D721Med (cell line): ENCODE measurements at regions not wholly inside any gene's neighbourhood (a gene's known extent, or its start where the extent isn't known, plus 50 kb on each side); places are given as distances from the start of the nearest gene placed in this dataset.
"Not testable (repeated sequence)": the region's sequence is repeated elsewhere in the genome, so short reads cannot be mapped to it uniquely, and the experiment has no call there.

Source experiments
- DNase-seq: peaks from one replicate; pipeline ENCODE4 v3.0.0; 2011; ENCODE audit warnings: low spot score; ENCODE audit not compliant: insufficient read length
- FAIRE-seq: peaks from 2 replicates; lab custom pipeline; 2011; peaks lifted over from hg19 to GRCh38; lab: Jason Lieb, UNC
- CTCF ChIP-seq: IDR thresholded peaks from 2 replicates; pipeline ENCODE4 v1.5.1; 2012; ENCODE audit warnings: mild to moderate bottlenecking, control low read depth; ENCODE audit not compliant: insufficient read depth; ENCODE audit errors: missing control alignments

- DNase-seq (no peak), FAIRE-seq (no peak)
- no peak for TF ChIP-seq CTCF
Measured at GRCh38 chr3:66831931-66832330, 166.2 kb upstream of the KBTBD8 start.

GRCh38 chr3:66836363-66837152, 161.5 kb upstream of the KBTBD8 start:
- DNase-seq: no peak
- FAIRE-seq: no peak
- TF ChIP-seq CTCF: peak; percentile 32

- FAIRE-seq: no peak
- TF ChIP-seq CTCF: no peak
Measured at GRCh38 chr3:66838704-66839103, 159.4 kb upstream of the KBTBD8 start.

GRCh38 chr3:66839508-66839907, 158.6 kb upstream of the KBTBD8 start:
- FAIRE-seq: no peak
- TF ChIP-seq CTCF: no peak
- DNase-seq: no peak

More at GRCh38 chr3:66838704-66839103, 159.4 kb upstream of the KBTBD8 start:
- DNase-seq: no peak

GRCh38 chr3:66842761-66843464, 155.2 kb upstream of the KBTBD8 start:
- not testable (repeated sequence) for DNase-seq, FAIRE-seq

DNA sequence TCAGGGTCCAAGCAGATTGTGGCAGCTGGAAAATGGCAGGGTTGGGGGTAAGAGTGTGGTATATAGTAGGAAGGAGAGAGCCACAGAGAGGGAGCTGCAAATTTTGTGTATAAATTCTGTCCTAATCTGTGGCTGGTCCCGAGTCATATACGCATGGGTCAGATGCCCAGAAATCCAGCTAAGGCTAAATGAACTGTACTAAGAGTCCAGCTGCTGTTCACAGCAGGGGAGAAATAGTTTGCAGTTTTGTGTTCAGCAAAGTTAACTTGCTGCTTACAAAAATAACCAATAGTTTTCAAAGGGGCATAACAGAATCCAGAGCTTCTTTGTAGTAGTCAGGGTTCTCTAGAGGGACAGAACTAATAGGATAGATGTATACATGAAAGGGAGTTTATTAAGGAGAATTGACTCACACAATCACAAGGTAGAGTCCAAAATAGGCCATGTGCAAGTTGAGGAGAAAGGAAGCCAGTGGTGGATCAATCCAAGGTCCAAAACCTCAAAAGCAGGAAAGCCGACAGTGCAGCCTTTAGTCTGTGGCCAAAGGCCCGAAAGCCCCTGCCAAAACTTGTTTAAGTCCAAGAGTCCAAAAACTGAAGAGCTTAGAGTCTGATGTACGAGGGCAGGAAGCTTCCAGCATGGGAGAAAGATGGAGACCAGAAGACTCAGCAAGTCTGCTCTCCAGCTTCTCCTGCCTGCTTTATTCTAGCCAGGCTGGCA, 146.1 kb upstream of the KBTBD8 start:
- TF ChIP-seq CTCF: no peak
- FAIRE-seq (no peak), DNase-seq (no peak)

DNA sequence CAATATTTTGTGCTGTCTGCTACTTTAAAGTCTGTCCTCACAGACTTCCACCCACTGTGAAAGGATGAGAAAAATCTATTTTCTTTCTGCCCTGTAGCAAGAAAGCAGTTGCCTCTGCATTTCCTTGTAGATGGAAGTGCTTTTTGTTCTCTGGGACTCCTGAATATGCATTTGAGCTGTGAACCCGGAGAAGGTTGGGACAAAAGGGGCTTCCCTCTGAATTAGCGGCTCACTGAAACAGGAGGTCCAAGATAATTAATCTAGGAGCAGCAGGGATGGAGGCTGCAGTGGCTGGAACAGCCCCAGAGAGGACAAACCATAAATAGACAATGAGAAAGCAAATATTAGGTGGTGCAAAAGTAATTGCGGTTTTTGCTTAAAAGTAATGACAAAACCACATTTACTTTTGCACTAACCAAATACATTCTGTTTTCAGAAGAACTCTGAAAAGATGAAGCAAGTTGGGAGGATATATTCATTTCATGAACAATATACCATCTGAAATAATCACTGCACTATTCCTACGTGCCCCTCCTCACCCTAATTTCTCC, 143.4 kb upstream of the KBTBD8 start:
- no peak for DNase-seq
- no peak for FAIRE-seq
- no peak for TF ChIP-seq CTCF
